Caco-2 (cell line): ENCODE measurements at regions not wholly inside any gene's neighbourhood (a gene's known extent, or its start where the extent isn't known, plus 50 kb on each side); places are given as distances from the start of the nearest gene placed in this dataset.
"Not testable (repeated sequence)": the region's sequence is repeated elsewhere in the genome, so short reads cannot be mapped to it uniquely, and the experiment has no call there.

Source experiments
- BruUV-seq: library from RNA; stranded (reverse); fragments of 400-500 nt; replicated peaks from 2 replicates; lab custom pipeline; 2021; lab: Mats Ljungman, UMichigan
- CTCF ChIA-PET: fragments of 300-600 bp; sonication (Branson Sonifier 250); formaldehyde crosslinking; loops from one replicate; lab custom pipeline; 2022; ENCODE audit warnings: antibody characterized with exemption; lab: Charles Lee
- POLR2A ChIA-PET: fragments of 300-600 bp; sonication (Branson Sonifier 250); formaldehyde crosslinking; loops from one replicate; lab custom pipeline; 2022; ENCODE audit warnings: antibody characterized with exemption; lab: Charles Lee
- DNase-seq, 2 experiments: peaks; one replicate each; pipeline versions ENCODE4 v3.0.0 to v3.0.0-alpha.2; 2020 to 2022
- H3K27me3 ChIP-seq: replicated peaks from 2 replicates; pipeline ENCODE4 v1.6.0; 2011; ENCODE audit warnings: low read length; ENCODE audit not compliant: control insufficient read depth, insufficient read depth
- H3K36me3 ChIP-seq: 2 replicates; pipeline ENCODE4 v1.5.1; 2011; ENCODE audit warnings: low read length; ENCODE audit not compliant: control insufficient read depth, insufficient read depth
- H3K4me1 ChIP-seq: fragments of 250-450 bp; sonication (Bioruptor Pico); 2 replicates; pipeline ENCODE4 v1.5.1; 2020; ENCODE audit warnings: mild to moderate bottlenecking
- H3K4me3 ChIP-seq: 2 replicates; pipeline ENCODE4 v1.5.1; 2011; ENCODE audit warnings: low read depth, mild to moderate bottlenecking, control low read depth, low read length
- H3K9me3 ChIP-seq: fragments of 250-450 bp; sonication (Bioruptor Pico); 2 replicates; pipeline ENCODE4 v1.5.1; 2020; ENCODE audit warnings: mild to moderate bottlenecking, moderate library complexity
- H3K27ac Mint-ChIP-seq: one replicate; pipeline ENCODE4 v1.8.0; 2022; ENCODE audit warnings: mixed read lengths; ENCODE audit not compliant: unreplicated experiment
- H3K27me3 Mint-ChIP-seq: one replicate; pipeline ENCODE4 v1.8.0; 2022; ENCODE audit warnings: mixed read lengths; ENCODE audit not compliant: insufficient read depth, unreplicated experiment
- H3K36me3 Mint-ChIP-seq: one replicate; pipeline ENCODE4 v1.8.0; 2022; ENCODE audit warnings: mild to moderate bottlenecking, mixed read lengths; ENCODE audit not compliant: insufficient read depth, unreplicated experiment
- H3K4me1 Mint-ChIP-seq: one replicate; pipeline ENCODE4 v1.8.0; 2022; ENCODE audit warnings: low read depth, mixed read lengths; ENCODE audit not compliant: unreplicated experiment
- H3K4me3 Mint-ChIP-seq: one replicate; pipeline ENCODE4 v1.8.0; 2022; ENCODE audit warnings: mild to moderate bottlenecking, moderate library complexity, mixed read lengths; ENCODE audit not compliant: unreplicated experiment
- H3K9me3 Mint-ChIP-seq: one replicate; pipeline ENCODE4 v1.8.0; 2022; ENCODE audit warnings: mixed read lengths; ENCODE audit not compliant: unreplicated experiment
- CTCF ChIP-seq, 2 experiments: fragments of 200-600 bp in 1 of 2; IDR thresholded peaks; 1 replicate in 1 of 2; 2 replicates in 1 of 2; pipeline versions ENCODE4 v1.5.1 to v1.8.0; 2011 to 2022; ENCODE audit warnings: antibody characterized with exemption in 1 of 2, control low read depth in 1 of 2, inconsistent platforms in 1 of 2, low read depth in 1 of 2, low read length in 1 of 2, mild to moderate bottlenecking in 1 of 2, moderate library complexity in 1 of 2; ENCODE audit not compliant: insufficient read depth in 1 of 2, severe bottlenecking in 1 of 2, unreplicated experiment in 1 of 2
- intact Hi-C: fragments of 100-400 bp; cut with micrococcal nuclease; formaldehyde crosslinking; loops from one replicate; pipeline ENCODE4 v1.10.0; 2022; ENCODE audit not compliant: unreplicated experiment

GRCh38 chr4:102403116-102403515 lies 57.8 kb upstream of the SLC39A8 start:
- Mint-ChIP-seq H3K9me3 (no peaks in the 10 kb centered on the region), H3K36me3 (no peaks in the 10 kb centered on the region), H3K4me1 (no peaks in the 10 kb centered on the region), H3K27me3 (no peaks in the 10 kb centered on the region), H3K27ac (no peak overlapping the region), H3K4me3 (no peak overlapping the region)
- no TSS peak for BruUV-seq
- H3K27me3 ChIP-seq: no peaks in the 10 kb centered on the region
- H3K4me1 ChIP-seq: no peaks in the 10 kb centered on the region
- ChIA-PET CTCF (no interaction called here), POLR2A (no interaction called here)
- no peaks in the 10 kb centered on the region for H3K36me3 ChIP-seq
- TF ChIP-seq CTCF (IDR thresholded peaks at IDR 0.05; ENCODE audit: insufficient read depth in 1 of 2, low read depth in 1 of 2, low read length in 1 of 2, severe bottlenecking in 1 of 2, unreplicated experiment in 1 of 2): no peak
- H3K9me3 ChIP-seq: no peaks in the 10 kb centered on the region
- H3K4me3 ChIP-seq: no peak overlapping the region
- intact Hi-C loops: no loop called here
- DNase-seq: no peak

- no TSS peak for BruUV-seq
- ChIA-PET POLR2A (no interaction called here), CTCF (no interaction called here)
- H3K4me3 Mint-ChIP-seq: no peak overlapping the region
- intact Hi-C loops: no loop called here
- Histone ChIP-seq H3K4me1 (no peaks in the 10 kb centered on the region), H3K27me3 (no peaks in the 10 kb centered on the region), H3K9me3 (no peaks in the 10 kb centered on the region), H3K36me3 (no peaks in the 10 kb centered on the region), H3K4me3 (no peak overlapping the region)
- no peak for TF ChIP-seq CTCF (IDR thresholded peaks at IDR 0.05; ENCODE audit: insufficient read depth in 1 of 2, low read depth in 1 of 2, low read length in 1 of 2, severe bottlenecking in 1 of 2, unreplicated experiment in 1 of 2)
- H3K4me1 Mint-ChIP-seq: no peaks in the 10 kb centered on the region
- no peaks in the 10 kb centered on the region for H3K36me3 Mint-ChIP-seq
- H3K27ac Mint-ChIP-seq: no peak overlapping the region
- no peak for DNase-seq
- H3K9me3 Mint-ChIP-seq: no peaks in the 10 kb centered on the region
- H3K27me3 Mint-ChIP-seq: no peaks in the 10 kb centered on the region
Measured at GRCh38 chr4:102404431-102404969, 59.2 kb upstream of the SLC39A8 start.

DNA sequence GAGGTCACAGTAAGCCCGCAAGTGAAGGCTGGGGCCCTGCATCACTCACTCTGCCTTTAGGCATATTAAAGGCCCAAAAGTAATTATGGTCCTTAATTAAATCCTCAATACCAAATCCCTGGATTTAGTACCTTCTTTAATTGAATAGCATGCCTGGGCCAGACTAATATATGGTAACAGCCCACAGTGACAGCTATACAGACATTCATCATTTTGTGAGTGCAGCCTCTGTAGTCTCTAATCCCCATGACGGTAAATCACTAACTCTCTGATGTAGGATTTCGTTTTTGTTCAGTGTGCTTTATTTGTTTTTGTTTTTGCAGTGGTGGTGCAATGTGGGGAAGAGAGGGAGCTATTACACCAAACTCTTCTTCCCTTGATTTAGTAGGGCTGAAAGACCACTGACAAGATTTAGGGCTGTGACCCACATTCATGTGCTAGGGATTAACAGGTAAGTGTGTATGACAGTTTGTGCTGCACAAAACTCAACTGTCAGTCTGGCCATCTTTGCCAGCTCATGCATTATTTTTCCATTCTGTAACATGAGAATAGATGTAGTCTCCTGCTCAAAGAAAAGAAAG lies 60.6 kb upstream of the SLC39A8 start:
- no peaks in the 10 kb centered on the region for H3K4me1 ChIP-seq

GRCh38 chr4:102410884-102411283 lies 65.6 kb upstream of the SLC39A8 start:
- not testable (repeated sequence) for H3K4me3 Mint-ChIP-seq

More for the DNA sequence above, 60.6 kb upstream of the SLC39A8 start:
- no peaks in the 10 kb centered on the region for H3K9me3 ChIP-seq
- intact Hi-C loops: no loop called here
- no peak overlapping the region for H3K4me3 ChIP-seq
- no peaks in the 10 kb centered on the region for H3K36me3 ChIP-seq
- TF ChIP-seq CTCF (IDR thresholded peaks at IDR 0.05; ENCODE audit: insufficient read depth in 1 of 2, low read depth in 1 of 2, low read length in 1 of 2, severe bottlenecking in 1 of 2, unreplicated experiment in 1 of 2): no peak
- no peaks in the 10 kb centered on the region for H3K4me1 Mint-ChIP-seq
- no peaks in the 10 kb centered on the region for H3K9me3 Mint-ChIP-seq
- no peaks in the 10 kb centered on the region for H3K27me3 ChIP-seq
- no peak overlapping the region for H3K4me3 Mint-ChIP-seq
- no TSS peak for BruUV-seq
- no peak overlapping the region for H3K27ac Mint-ChIP-seq
- ChIA-PET CTCF (no interaction called here), POLR2A (no interaction called here)
- DNase-seq: no peak
- H3K27me3 Mint-ChIP-seq: no peaks in the 10 kb centered on the region
- H3K36me3 Mint-ChIP-seq: no peaks in the 10 kb centered on the region

More at GRCh38 chr4:102410884-102411283, 65.6 kb upstream of the SLC39A8 start:
- BruUV-seq, H3K4me1 ChIP-seq, H3K27me3 ChIP-seq, H3K4me1 Mint-ChIP-seq, CTCF ChIA-PET, H3K9me3 Mint-ChIP-seq, DNase-seq, H3K36me3 Mint-ChIP-seq, intact Hi-C loops, H3K9me3 ChIP-seq, H3K36me3 ChIP-seq, H3K27ac Mint-ChIP-seq, POLR2A ChIA-PET, H3K4me3 ChIP-seq, H3K27me3 Mint-ChIP-seq: not testable (repeated sequence)
